SK-N-DZ (cell line): ENCODE measurements at regions not wholly inside any gene's neighbourhood (a gene's known extent, or its start where the extent isn't known, plus 50 kb on each side); places are given as distances from the start of the nearest gene placed in this dataset.

Source experiments
- DNase-seq: peaks from one replicate; pipeline ENCODE4 v3.0.0-alpha.2; 2015; ENCODE audit warnings: low spot score

GRCh38 chr5:141778206-141778605 is 96.2 kb upstream of the ARAP3 start:
- DNase-seq = peak; percentile 60

GRCh38 chr5:141777711-141778110 is 95.7 kb upstream of the ARAP3 start:
- no peak for DNase-seq

GRCh38 chr5:141777130-141777529 is 95.1 kb upstream of the ARAP3 start:
- DNase-seq = no peak

- no peak for DNase-seq
Observed at GRCh38 chr5:141773779-141774562, 91.9 kb upstream of the ARAP3 start.

GRCh38 chr5:141772281-141772680 is 90.3 kb upstream of the ARAP3 start:
- DNase-seq = no peak

GRCh38 chr5:141771562-141771961 is 89.5 kb upstream of the ARAP3 start:
- DNase-seq = no peak

- no peak for DNase-seq
Observed at GRCh38 chr5:141771031-141771430, 89.0 kb upstream of the ARAP3 start.

GRCh38 chr5:141769671-141770070 is 87.6 kb upstream of the ARAP3 start:
- DNase-seq = no peak

GRCh38 chr5:141767671-141768070 is 85.6 kb upstream of the ARAP3 start:
- DNase-seq = no peak

- DNase-seq = no peak
Observed at GRCh38 chr5:141765896-141766551, 84.0 kb upstream of the ARAP3 start.

- peak; percentile 87 for DNase-seq
Observed at GRCh38 chr5:141763541-141763940, 81.5 kb upstream of the ARAP3 start.

GRCh38 chr5:141762790-141763368 is 80.8 kb upstream of the ARAP3 start:
- DNase-seq = no peak

GRCh38 chr5:141762316-141762715 is 80.3 kb upstream of the ARAP3 start:
- DNase-seq = no peak

GRCh38 chr5:141760753-141761152 is 78.7 kb upstream of the ARAP3 start:
- no peak for DNase-seq

- peak; percentile 63 for DNase-seq
Observed at GRCh38 chr5:141760193-141760592, 78.2 kb upstream of the ARAP3 start.

GRCh38 chr5:141758310-141758998 is 76.4 kb upstream of the ARAP3 start:
- peak; percentile 58 for DNase-seq

- peak; percentile 84 for DNase-seq
Observed at GRCh38 chr5:141757402-141757801, 75.4 kb upstream of the ARAP3 start.

GRCh38 chr5:141756196-141756595 is 74.2 kb upstream of the ARAP3 start:
- no peak for DNase-seq

- no peak for DNase-seq
Observed at GRCh38 chr5:141753971-141754713, 72.1 kb upstream of the ARAP3 start.

- DNase-seq = no peak
Observed at GRCh38 chr5:141753143-141753970, 71.3 kb upstream of the ARAP3 start.
